ENCODE measurements at regions not wholly inside any gene's neighbourhood (a gene's known extent, or its start where the extent isn't known, plus 50 kb on each side); places are given as distances from the start of the nearest gene placed in this dataset.
A peak's percentile ranks its signal among the peaks of the same experiment; 100 is the strongest.

- DNase-seq (ENCODE audit: low spot score) = no peak
Measured at GRCh38 chr22:48537343-48537680, 1290.4 kb downstream of the BRD1 start.

- peak; percentile 20 for DNase-seq (ENCODE audit: low spot score)
Measured at GRCh38 chr22:48536541-48537342, 1290.9 kb downstream of the BRD1 start.

GRCh38 chr22:48535868-48536540, 1291.7 kb downstream of the BRD1 start:
- no peak for DNase-seq (ENCODE audit: low spot score)

GRCh38 chr22:48534395-48534958, 1293.2 kb downstream of the BRD1 start:
- DNase-seq (ENCODE audit: low spot score) = no peak

- no peak for DNase-seq (ENCODE audit: low spot score)
Measured at GRCh38 chr22:48532986-48533385, 1294.7 kb downstream of the BRD1 start.

GRCh38 chr22:48531761-48532435, 1295.8 kb downstream of the BRD1 start:
- DNase-seq (ENCODE audit: low spot score) = no peak

GRCh38 chr22:48531108-48531507, 1296.6 kb downstream of the BRD1 start:
- DNase-seq (ENCODE audit: low spot score) = no peak

GRCh38 chr22:48530666-48531065, 1297.0 kb downstream of the BRD1 start:
- DNase-seq (ENCODE audit: low spot score) = no peak

GRCh38 chr22:48528221-48528915, 1299.3 kb downstream of the BRD1 start:
- no peak for DNase-seq (ENCODE audit: low spot score)

- DNase-seq (ENCODE audit: low spot score) = no peak
Measured at GRCh38 chr22:48523761-48524160, 1303.9 kb downstream of the BRD1 start.

- DNase-seq (ENCODE audit: low spot score) = no peak
Measured at GRCh38 chr22:48523091-48523490, 1304.6 kb downstream of the BRD1 start.

- no peak for DNase-seq (ENCODE audit: low spot score)
Measured at GRCh38 chr22:48522271-48522670, 1305.4 kb downstream of the BRD1 start.

- DNase-seq (ENCODE audit: low spot score) = no peak
Measured at GRCh38 chr22:48520884-48521588, 1306.6 kb downstream of the BRD1 start.

GRCh38 chr22:48520207-48520606, 1307.5 kb downstream of the BRD1 start:
- DNase-seq (ENCODE audit: low spot score) = no peak

GRCh38 chr22:48517039-48518030, 1310.3 kb downstream of the BRD1 start:
- DNase-seq (ENCODE audit: low spot score) = peak; percentile 5

GRCh38 chr22:48516571-48516970, 1311.1 kb downstream of the BRD1 start:
- DNase-seq (ENCODE audit: low spot score) = no peak

- no peak for DNase-seq (ENCODE audit: low spot score)
Measured at GRCh38 chr22:48515571-48516200, 1312.0 kb downstream of the BRD1 start.

- DNase-seq (ENCODE audit: low spot score) = no peak
Measured at GRCh38 chr22:48513929-48514328, 1313.7 kb downstream of the BRD1 start.

- no peak for DNase-seq (ENCODE audit: low spot score)
Measured at GRCh38 chr22:48513446-48513845, 1314.2 kb downstream of the BRD1 start.
